ENCODE measurements at regions not wholly inside any gene's neighbourhood (a gene's known extent, or its start where the extent isn't known, plus 50 kb on each side); places are given as distances from the start of the nearest gene placed in this dataset.

DNA sequence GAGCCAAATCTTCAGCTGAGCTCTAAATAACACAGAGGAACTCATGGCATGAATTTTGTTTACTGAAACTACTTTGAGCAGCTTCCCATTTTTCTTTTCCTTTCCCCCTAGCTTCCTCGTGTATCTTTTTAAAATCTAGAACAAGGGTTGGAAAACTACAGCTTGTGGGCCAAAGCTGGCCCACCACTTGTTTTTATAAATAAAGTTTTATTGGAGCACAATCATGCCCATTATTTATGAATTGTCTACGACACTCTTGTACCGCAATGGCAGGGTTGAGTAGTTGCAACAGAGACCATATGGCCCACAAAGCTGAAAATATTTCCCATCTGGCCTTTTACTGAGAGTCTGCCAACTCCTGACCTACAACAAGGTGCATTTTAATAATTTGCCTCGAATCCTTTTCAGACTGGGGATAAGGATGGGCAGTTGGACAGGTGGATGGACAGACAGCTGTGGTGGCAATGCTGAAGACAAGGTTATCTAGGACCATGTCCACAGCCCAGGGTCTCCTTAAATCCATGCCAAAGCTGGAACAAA, 87.7 kb downstream of the RMI2 start:
- Histone ChIP-seq H3K36me3 (no peaks in the 10 kb centered on the region), H3K27ac (no peak overlapping the region), H3K9me3 (peaks cover 0 to 7% of the 10 kb centered on the region in 2 donors), H3K4me3 (no peak overlapping the region), H3K27me3 (no peaks in the 10 kb centered on the region), H3K4me1 (no peaks in the 10 kb centered on the region)
- no peak for DNase-seq (ENCODE audit: low spot score)
- TF ChIP-seq, protein P1, sequence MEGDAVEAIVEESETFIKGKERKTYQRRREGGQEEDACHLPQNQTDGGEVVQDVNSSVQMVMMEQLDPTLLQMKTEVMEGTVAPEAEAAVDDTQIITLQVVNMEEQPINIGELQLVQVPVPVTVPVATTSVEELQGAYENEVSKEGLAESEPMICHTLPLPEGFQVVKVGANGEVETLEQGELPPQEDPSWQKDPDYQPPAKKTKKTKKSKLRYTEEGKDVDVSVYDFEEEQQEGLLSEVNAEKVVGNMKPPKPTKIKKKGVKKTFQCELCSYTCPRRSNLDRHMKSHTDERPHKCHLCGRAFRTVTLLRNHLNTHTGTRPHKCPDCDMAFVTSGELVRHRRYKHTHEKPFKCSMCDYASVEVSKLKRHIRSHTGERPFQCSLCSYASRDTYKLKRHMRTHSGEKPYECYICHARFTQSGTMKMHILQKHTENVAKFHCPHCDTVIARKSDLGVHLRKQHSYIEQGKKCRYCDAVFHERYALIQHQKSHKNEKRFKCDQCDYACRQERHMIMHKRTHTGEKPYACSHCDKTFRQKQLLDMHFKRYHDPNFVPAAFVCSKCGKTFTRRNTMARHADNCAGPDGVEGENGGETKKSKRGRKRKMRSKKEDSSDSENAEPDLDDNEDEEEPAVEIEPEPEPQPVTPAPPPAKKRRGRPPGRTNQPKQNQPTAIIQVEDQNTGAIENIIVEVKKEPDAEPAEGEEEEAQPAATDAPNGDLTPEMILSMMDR (IDR thresholded peaks at IDR 0.05): no peak

- H3K27ac ChIP-seq: no peak overlapping the region
- H3K9me3 ChIP-seq: peaks cover 6 to 16% of the 10 kb centered on the region in 2 donors
- H3K27me3 ChIP-seq: no peaks in the 10 kb centered on the region
- H3K4me1 ChIP-seq: no peaks in the 10 kb centered on the region
- H3K4me3 ChIP-seq: no peak overlapping the region
- no peaks in the 10 kb centered on the region for H3K36me3 ChIP-seq
- no peak for DNase-seq (ENCODE audit: low spot score)
- TF ChIP-seq, protein P1 (IDR thresholded peaks at IDR 0.05): no peak
Observed at GRCh38 chr16:11435576-11435975, 90.3 kb downstream of the RMI2 start.

DNA sequence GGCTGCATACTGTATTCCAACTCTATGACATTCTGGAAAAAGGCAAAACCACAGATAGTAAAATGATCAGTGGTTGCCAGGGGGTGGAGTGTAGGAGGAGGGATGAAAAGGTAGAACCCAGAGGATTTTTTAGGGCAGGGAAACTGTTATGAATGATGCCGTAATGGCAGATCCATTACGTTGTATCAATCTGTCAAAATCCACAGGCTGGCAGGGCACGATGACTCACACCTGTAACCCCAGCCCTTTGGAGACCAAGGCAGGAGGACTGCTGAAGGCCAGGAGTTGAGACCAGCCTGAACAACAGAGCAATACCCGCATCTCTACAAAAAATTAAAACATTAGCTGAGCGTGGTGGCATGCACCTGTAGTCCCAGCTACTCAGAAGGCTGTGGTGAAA, 91.8 kb downstream of the RMI2 start:
- Histone ChIP-seq H3K9me3 (peaks cover 6 to 23% of the 10 kb centered on the region in 2 donors), H3K36me3 (no peaks in the 10 kb centered on the region), H3K4me1 (no peaks in the 10 kb centered on the region), H3K4me3 (no peak overlapping the region), H3K27ac (no peak overlapping the region), H3K27me3 (no peaks in the 10 kb centered on the region)
- no peak for DNase-seq (ENCODE audit: low spot score)
- TF ChIP-seq, protein P1 (IDR thresholded peaks at IDR 0.05): no peak

GRCh38 chr16:11439790-11440656, 94.8 kb downstream of the RMI2 start:
- Histone ChIP-seq H3K27ac (no peak overlapping the region), H3K27me3 (no peaks in the 10 kb centered on the region), H3K36me3 (no peaks in the 10 kb centered on the region), H3K4me3 (no peak overlapping the region), H3K9me3 (peaks cover 6 to 22% of the 10 kb centered on the region in 2 donors), H3K4me1 (no peaks in the 10 kb centered on the region)
- DNase-seq (ENCODE audit: low spot score): no peak
- TF ChIP-seq, protein P1 (IDR thresholded peaks at IDR 0.05): no peak

DNA sequence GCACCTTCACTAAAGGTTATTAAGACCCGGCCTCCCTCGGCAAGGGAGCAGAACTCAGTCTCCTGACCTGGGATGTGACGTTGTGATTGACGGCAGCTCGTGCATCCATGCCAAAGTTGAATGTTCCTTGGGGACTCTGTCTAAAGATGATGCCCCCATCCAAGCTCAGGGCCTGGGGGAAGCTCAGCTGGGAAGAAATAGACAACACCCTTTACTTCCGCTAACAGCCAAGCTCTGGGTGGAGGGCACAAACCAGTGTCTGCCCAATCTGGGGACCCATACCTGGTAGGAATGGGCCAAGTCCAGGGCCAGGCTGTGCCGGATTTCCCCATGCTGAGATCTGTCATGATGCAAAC, 95.4 kb downstream of the RMI2 start:
- no peak for DNase-seq (ENCODE audit: low spot score)
- TF ChIP-seq, protein P1 (IDR thresholded peaks at IDR 0.05): no peak
- no peak overlapping the region for H3K27ac ChIP-seq
- no peaks in the 10 kb centered on the region for H3K27me3 ChIP-seq
- H3K36me3 ChIP-seq: no peaks in the 10 kb centered on the region
- peaks cover 6 to 22% of the 10 kb centered on the region in 2 donors for H3K9me3 ChIP-seq
- no peaks in the 10 kb centered on the region for H3K4me1 ChIP-seq
- H3K4me3 ChIP-seq: no peak overlapping the region

All from right atrium auricular region (tissue), 2 donors.